ENCODE measurements at regions not wholly inside any gene's neighbourhood (a gene's known extent, or its start where the extent isn't known, plus 50 kb on each side); places are given as distances from the start of the nearest gene placed in this dataset.

DNA sequence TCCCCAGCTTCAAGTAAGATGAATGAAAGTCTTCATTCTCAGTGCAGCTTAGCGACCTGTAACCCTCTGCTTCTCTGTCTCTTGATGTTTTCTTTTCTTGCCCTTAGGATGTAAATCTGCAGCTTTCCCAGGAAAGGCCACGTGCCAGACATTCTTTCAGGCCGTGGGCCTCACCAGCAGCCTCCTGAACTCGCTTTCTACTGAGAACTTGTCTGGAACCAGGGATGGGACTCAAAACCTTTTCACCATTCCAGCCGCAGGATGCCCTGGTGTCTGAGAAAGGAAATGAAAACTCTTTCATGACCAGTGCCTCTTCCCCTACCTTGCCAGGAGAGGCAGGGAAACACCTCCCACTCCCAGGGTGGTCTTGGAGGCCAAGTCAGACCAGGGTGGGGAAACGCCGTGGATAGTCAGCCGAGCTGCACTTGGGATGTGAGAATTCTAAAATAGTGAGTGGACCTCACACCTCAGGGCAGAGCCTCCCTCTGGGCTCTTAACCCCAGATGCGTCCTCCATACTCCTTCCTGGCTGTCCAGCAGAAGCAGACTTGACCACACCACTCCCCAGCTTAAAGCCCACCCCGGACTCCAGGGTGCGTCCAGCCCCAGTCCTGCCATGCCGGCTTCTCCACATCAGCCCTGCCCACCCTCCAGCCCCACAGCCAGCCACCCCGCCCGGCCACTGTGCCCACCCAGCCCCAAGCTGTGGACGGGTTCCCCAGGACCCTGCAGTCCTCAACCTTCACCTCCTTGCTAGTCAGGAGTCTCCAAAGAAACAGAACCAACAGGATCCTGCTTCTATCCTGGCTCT is 115.5 kb downstream of the TWIST2 start:
- CTCF ChIA-PET, result interaction anchor here (0.6 kb wide), 1 partner anchor 20 kb away, joined by 3 read pairs; no protein-coding TSS in a partner anchor
- H3K4me3 ChIP-seq (ENCODE audit: insufficient read depth, low read depth, low read length), result no peak overlapping the region
- H2BK120ac ChIP-seq (ENCODE audit: low read depth, low read length), result peak overlapping the region; percentile 23; the same call in 1 of the 2 replicates
- peak overlapping the region; percentile 62 for H2AFZ ChIP-seq (replicated peaks; ENCODE audit: low read length, poor library complexity)
- H3K4ac ChIP-seq (ENCODE audit: low read depth, low read length), result peak overlapping the region; percentile 73
- peak overlapping the region; percentile 10; the same call in 1 of the 2 replicates for H3K4me2 ChIP-seq (ENCODE audit: low read depth, low read length)
- H3K36me3 ChIP-seq (ENCODE audit: control insufficient read depth, insufficient read depth, low read length), result no peaks in the 10 kb centered on the region
- peaks cover 3% of the 10 kb centered on the region; the same call in 1 of the 2 replicates for H3K4me1 ChIP-seq (ENCODE audit: control insufficient read depth, insufficient read depth, low read length)
- in situ Hi-C loops (cut with MboI; ENCODE audit: low sequenced_read_pairs) (loop anchor here (25.0 kb wide), 1 partner anchor 601 kb away; no protein-coding TSS in a partner anchor), dilution Hi-C loops (cut with HindIII; ENCODE audit: low sequenced_read_pairs, unreplicated experiment) (no loop called here), intact Hi-C loops (cut with micrococcal nuclease) (no loop called here)
- no peaks in the 10 kb centered on the region for H3K9me3 ChIP-seq (ENCODE audit: control insufficient read depth, insufficient read depth, low read length)
- H2BK15ac ChIP-seq (ENCODE audit: low read depth, low read length), result peak overlapping the region; percentile 72; the same call in 1 of the 3 replicates
- H3K23ac ChIP-seq (ENCODE audit: low read depth, low read length), result no peak overlapping the region; the same call in 1 of the 2 replicates
- H4K5ac ChIP-seq (ENCODE audit: low read depth, low read length), result peak overlapping the region; percentile 25; the same call in 1 of the 2 replicates
- no peak overlapping the region for H2BK5ac ChIP-seq (ENCODE audit: low read depth, low read length, poor library complexity, severe bottlenecking)
- no peaks in the 10 kb centered on the region for H3K79me1 ChIP-seq (ENCODE audit: low read depth in 1 of 2, low read length in 2 of 2)
- DNase-seq, result peak; percentile 54
- H3K14ac ChIP-seq (replicated peaks; ENCODE audit: low read depth, low read length), result peak overlapping the region; percentile 29; the same call in 1 of the 2 replicates
- no peak overlapping the region for H3K18ac ChIP-seq (ENCODE audit: low read depth, low read length)
- peak; percentile 82 for ATAC-seq (ENCODE audit: low read depth)
- H3K27ac ChIP-seq (ENCODE audit: insufficient read depth, low read length), result no peak overlapping the region
- no peak overlapping the region for H3K56ac ChIP-seq (ENCODE audit: extremely low read depth, insufficient read depth, low read length)
- H2AK5ac ChIP-seq (ENCODE audit: low read depth, low read length), result no peak overlapping the region; the same call in 1 of the 2 replicates
- no peak overlapping the region for H3K9ac ChIP-seq (ENCODE audit: low read depth, low read length)
- H4K8ac ChIP-seq (ENCODE audit: low read depth in 2 of 2, low read length in 2 of 2), result peak overlapping the region in 1 of 2 experiments; percentile 22; a peak in 1 of 4 replicates
- POLR2A ChIA-PET (ENCODE audit: unreplicated experiment), result no interaction called here
- WGBS, 2 experiments (ENCODE audit: extremely low coverage in 2 of 2, insufficient read length in 1 of 2), result no CpG with 5 or more reads among the region's 15 CpGs
- peak overlapping the region; percentile 54; the same call in 1 of the 2 replicates for H2BK20ac ChIP-seq (ENCODE audit: low read depth, low read length)
- TF ChIP-seq MAZ (IDR thresholded peaks at IDR 0.05; ENCODE audit: borderline replicate concordance, low read depth, low read length) (no peak), RCOR1 (IDR thresholded peaks at IDR 0.05; ENCODE audit: insufficient replicate concordance, low read length) (no peak), POLR2A (IDR thresholded peaks at IDR 0.05; ENCODE audit: low read depth, low read length) (no peak), RAD21 (IDR thresholded peaks at IDR 0.05; ENCODE audit: low read length) (no peak), SMC3 (IDR thresholded peaks at IDR 0.05; ENCODE audit: low read depth, low read length) (no peak), CEBPB (IDR thresholded peaks at IDR 0.05; ENCODE audit: low read depth, low read length) (no peak), BHLHE40 (IDR thresholded peaks at IDR 0.05; ENCODE audit: low read depth, low read length) (peak; percentile 28; the same call in 1 of the 2 replicates), CTCF (conservative IDR thresholded peaks at IDR 0.05; ENCODE audit: low read depth, low read length) (no peak), MAFK (IDR thresholded peaks at IDR 0.05; ENCODE audit: low read depth, low read length) (no peak)
- TF ChIP-seq, protein P1, sequence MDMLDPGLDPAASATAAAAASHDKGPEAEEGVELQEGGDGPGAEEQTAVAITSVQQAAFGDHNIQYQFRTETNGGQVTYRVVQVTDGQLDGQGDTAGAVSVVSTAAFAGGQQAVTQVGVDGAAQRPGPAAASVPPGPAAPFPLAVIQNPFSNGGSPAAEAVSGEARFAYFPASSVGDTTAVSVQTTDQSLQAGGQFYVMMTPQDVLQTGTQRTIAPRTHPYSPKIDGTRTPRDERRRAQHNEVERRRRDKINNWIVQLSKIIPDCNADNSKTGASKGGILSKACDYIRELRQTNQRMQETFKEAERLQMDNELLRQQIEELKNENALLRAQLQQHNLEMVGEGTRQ (IDR thresholded peaks at IDR 0.05; ENCODE audit: low read depth, low read length), result peak; percentile 29; the same call in 1 of the 2 replicates
- H4K20me1 ChIP-seq (ENCODE audit: insufficient read depth, low read length), result no peaks in the 10 kb centered on the region
- peak overlapping the region; percentile 57 for H2AK9ac ChIP-seq (replicated peaks; ENCODE audit: low read depth, low read length, poor library complexity)
- H3K9me1 ChIP-seq (ENCODE audit: insufficient read depth, low read length), result peaks cover 3% of the 10 kb centered on the region; the same call in 1 of the 2 replicates
- no peak overlapping the region for H4K91ac ChIP-seq (ENCODE audit: insufficient read depth, low read depth, low read length)
- no peaks in the 10 kb centered on the region; the same call in 1 of the 2 replicates for H3K27me3 ChIP-seq (ENCODE audit: control insufficient read depth, insufficient read depth, low read length)
- BruUV-seq (replicated peaks), result no TSS peak
